GM18505 (cell line): ENCODE measurements at regions not wholly inside any gene's neighbourhood (a gene's known extent, or its start where the extent isn't known, plus 50 kb on each side); places are given as distances from the start of the nearest gene placed in this dataset.

Experiments used
- ATAC-seq: cut with Tn5 transposase; IDR thresholded peaks from one replicate; pipeline ENCODE4 v1.9.1; 2021; ENCODE audit not compliant: unreplicated experiment
- POLR2A ChIP-seq: IDR thresholded peaks from 4 replicates; pipeline ENCODE4 v1.6.1; 2011; ENCODE audit warnings: borderline replicate concordance; ENCODE audit not compliant: insufficient read depth, insufficient read length; ENCODE audit errors: extremely low read depth

DNA sequence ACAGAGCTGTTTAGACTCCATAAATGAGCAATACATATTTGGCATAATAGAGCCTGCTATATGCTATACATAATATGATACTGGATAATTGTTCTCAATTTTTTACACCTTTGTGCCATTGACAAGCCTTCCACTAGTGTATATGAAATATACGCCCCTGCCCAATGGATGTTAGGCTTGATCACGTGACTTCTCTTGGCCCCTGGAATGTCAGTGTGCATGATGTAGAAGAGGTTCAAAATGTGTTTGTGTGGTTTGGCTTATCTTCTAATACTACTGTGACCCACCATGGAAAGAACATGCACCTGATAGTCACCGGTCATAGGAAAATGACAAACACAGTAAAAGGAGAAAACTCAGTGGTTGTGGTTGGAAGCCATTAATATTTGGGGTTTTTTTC lies 479.4 kb downstream of the PCDH20 start:
- ATAC-seq: no peak

DNA sequence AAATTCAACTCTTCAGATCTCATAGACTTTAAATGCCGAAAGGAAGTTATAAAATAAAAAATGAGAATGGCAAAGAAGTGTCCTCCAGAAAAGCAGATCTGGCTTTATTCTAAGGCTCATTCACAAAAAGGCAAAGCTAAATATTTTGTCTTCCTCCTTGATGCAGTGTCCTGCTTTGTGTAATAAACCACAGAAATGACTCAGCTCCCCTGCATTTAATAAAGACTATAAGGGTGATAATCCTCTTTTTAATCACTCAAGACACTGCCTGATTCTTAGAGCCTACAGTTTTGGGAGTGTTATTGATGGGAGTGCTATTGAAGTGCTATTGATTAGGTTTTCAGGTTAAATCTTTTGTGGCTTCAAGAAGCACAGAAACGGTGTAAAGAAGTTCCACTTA lies 482.0 kb downstream of the PCDH20 start:
- TF ChIP-seq POLR2A: no peak
- no peak for ATAC-seq

More for the DNA sequence above, 479.4 kb downstream of the PCDH20 start:
- no peak for TF ChIP-seq POLR2A

DNA sequence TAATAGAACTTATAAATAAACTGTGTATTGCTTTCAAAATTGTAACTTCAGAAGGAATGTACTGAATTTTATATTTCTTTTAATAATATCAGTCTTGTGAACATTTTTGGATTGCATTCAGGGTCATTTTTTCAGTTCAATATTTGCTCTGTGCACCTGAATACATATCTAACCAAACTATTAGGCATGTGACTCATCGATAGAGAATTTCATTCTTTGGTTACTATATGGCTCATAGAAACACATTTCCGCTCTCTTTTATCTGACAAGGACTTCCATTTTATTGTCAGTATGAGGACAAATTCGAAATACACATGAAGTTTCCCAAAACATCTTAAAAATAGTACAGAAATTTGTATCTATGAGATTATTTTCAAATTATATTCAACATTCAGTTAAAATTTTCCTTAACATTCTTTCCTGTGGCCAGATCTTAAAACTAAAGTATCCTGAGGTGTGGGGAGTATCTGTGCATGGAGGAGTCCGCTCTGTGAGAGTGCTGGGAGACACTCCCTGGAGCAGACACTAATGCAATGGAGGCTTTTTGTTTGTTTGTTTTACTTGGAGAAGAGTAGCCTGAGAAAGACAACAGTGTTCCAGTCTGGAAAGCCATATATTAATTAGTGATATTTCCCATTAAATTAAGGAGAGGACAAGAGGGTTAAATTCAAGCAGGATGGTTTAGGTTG lies 483.6 kb downstream of the PCDH20 start:
- no peak for ATAC-seq
- no peak for TF ChIP-seq POLR2A

DNA sequence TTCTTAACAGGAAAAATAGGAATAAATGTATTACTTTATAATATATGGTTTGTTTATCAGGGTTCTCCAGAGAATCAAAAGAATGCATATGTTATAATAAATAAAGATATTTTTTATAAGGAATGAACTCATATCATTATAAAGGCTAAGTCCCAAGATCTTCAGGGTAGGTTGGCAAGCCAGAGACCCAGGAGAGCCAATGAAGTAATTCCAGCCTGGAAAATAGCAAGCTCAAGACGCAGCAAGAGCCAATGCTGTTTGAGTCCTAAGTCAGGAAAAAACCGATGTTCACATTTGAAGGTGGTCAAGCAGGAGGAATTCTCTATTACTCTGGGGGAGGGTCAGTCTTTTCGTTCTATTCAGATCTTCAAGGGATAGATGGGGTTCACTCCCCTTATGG lies 490.0 kb downstream of the PCDH20 start:
- no peak for TF ChIP-seq POLR2A

DNA sequence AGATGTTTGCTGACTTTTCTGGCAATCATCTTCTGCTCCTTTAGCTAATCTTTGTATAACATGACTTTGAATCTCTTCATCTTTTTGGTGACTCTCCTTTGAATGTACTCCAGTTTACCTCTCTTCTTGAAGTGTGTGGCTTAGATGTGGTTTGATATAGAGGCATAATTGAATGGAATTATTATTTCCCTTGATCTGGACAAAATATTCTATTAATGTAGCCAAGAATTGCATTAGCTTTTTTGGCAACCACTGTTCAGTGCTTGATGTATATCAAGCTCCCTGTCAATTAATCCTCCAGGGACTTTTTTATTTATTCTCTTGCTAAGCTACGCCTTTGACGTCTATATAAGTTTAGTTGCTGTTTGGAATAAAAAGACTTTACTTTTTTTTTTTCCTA lies 490.8 kb downstream of the PCDH20 start:
- no peak for ATAC-seq
- no peak for TF ChIP-seq POLR2A

More for the DNA sequence above, 490.0 kb downstream of the PCDH20 start:
- no peak for ATAC-seq

DNA sequence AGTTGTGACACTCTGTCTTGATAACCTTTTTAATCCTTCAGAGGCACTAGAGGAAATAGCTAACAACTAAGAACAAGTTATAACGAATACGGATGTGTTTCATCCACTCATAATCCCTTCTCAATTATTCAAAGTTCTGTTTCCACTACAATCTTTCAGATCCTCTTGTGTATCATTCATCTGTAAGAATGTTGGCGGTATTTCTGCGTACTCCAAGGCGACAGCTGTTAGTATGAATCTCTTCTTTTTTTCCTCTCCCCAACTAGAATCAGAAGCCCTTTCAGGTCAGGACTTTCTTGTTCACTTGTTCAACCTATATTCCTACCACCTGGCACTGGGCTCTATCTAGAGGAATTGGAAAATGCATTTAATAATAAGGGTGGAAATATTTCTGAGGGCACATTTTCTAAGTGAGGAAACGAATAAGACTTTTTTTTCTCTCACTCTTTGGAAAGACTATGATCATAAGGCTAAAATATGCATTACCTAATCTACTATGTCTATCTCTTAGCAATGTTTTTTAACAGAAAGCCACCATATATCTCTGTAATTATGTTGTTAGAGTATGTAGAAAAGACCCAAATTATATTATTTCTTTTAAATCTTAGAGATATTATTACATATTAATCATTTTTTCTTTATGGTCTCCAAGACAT lies 492.9 kb downstream of the PCDH20 start:
- TF ChIP-seq POLR2A: no peak
- ATAC-seq: no peak

DNA sequence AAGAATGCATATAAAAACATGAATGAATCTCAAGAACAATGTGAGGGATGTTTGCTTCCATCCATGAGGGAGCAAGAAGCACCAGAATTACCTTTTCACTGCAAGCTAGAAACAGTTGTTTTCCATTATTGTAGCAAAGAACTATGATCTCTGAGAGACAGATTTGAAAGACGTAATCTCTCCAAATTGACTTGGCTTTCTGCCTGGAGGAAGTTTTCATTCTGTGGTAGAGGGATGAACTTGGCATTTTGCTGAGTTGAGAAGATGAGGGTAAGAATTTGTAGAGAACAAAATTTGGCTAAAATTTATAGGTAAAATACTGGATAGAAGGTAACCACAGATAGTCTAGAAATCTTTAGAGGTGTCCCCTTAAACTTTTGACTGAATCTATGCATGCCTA lies 496.8 kb downstream of the TDRD3 start:
- no peak for ATAC-seq
- no peak for TF ChIP-seq POLR2A

DNA sequence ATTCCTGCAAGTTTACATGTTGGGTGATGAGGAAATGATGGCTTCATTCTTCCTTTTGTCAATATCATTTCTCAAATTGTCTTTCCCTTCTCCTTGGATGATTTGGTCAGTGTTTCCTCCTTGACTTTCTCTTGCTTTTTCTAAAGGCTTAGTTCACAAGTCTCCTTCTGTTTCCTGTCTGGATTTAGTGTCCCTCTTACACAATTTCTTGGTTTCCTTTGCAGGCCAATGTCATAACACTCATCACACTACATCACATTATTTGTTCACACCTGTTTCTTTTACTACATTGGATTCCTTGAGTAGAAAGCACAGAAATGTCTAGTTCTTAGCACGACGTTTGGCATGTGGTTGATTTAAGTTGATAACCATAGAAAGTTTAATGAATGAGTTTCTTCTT lies 490.7 kb downstream of the TDRD3 start:
- TF ChIP-seq POLR2A: no peak
- ATAC-seq: no peak

DNA sequence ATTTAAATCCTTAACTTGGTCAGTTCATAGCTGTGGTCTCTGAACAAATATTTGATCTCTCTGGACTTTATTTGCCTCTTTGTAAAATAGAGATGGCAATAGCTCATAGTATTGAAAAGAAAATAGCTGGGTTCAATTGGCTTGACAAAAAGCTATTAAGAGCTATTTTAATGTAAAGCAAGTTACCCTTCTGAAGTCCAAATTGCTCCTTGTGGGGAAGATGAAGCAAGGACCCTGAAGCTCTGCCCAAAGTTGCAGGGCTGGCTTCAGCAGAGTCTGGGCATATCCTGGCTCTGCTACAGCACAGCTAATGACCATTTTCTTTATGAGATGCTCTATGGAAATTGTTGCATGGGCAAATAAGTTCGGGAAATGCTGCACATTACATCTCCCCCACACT lies 484.5 kb downstream of the TDRD3 start:
- ATAC-seq: no peak
- no peak for TF ChIP-seq POLR2A

DNA sequence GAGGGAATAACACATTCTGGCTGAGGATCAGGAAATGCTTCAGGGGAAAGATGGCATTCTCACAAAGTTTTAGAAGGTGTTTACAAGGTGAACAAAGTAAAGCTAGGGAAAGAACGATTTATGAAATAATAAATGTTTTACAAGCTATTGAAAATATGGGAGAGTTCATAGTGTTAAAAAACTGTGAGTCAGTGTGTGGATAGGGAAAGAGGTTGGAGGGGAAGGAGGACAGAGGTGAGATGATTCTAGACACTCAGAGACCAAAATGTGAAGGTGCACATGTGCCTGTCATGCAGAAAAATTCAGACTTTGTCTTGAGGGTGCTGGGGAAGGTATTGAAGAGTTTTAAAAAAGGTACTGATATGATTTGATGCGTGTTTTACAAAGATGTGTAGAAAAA lies 476.1 kb downstream of the TDRD3 start:
- TF ChIP-seq POLR2A: no peak
- no peak for ATAC-seq

DNA sequence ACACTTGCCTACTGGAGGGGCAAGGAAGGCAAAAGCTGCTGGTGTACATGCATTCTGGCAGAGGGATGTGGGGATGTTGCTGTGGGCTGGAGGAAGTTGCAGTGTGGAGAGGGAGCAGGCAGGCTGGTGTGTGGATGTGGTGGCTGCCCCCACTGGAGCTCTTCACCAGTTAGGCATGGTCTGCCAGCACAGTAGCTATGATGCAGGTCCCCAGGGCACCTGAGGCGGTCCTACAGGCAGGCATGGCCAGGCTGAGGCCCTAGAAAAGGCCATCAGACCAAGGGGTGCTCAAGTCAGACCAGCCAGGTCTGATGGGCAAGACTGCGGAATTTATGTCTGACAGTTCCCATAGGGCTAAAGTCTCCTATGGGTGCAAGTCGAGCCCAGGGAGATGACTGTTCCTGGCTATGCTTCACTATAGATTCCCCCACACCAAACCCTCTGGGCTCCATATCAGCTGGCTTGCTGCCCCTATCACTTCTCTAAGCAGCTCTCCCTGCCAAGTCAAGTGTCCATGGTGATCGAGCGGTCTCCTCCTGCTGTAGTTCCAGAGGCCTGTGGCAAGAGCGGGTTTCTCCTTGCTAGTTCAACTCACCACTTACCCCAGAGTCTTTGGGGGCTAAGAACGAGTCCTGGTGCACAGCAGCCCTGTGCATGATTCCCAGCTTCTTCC lies 473.1 kb downstream of the TDRD3 start:
- no peak for ATAC-seq
- no peak for TF ChIP-seq POLR2A

DNA sequence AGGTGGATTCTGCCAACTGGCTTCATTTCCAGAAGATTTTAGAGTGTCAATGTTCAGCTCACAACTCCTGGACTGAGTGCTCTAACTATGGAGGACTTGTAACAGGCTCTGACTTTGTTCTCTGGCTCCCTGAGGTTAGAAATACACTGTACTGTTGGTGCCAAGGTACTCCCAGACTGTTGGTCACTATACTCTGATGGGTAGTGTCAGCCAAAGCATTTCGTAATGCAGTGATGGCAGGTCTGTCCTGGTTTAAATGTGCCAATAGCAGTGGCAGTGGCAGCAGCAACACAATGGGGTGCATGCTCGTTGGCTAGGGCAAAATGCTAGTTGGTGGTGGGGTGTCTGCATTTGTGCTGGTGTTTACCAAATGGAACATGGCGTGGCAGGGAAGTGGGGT lies 472.2 kb downstream of the TDRD3 start:
- TF ChIP-seq POLR2A: no peak
- ATAC-seq: no peak

DNA sequence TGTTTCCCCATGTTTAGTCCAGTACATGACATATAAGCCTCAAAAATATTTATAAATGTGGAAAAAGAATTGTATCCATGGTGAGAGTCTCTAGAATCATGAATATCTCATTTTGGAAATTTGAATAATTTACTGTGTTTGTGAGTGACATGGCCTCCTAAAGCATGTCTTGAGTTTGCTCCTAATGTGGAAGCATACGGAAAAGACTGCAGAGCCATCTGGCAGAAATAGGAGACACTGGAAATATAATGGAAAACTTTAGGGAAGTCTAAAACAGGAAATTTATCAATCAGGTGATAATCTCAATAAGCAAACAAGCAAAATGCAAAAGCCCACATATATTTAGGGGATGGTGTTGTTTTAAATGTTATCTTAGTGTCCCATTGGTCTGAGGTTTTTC lies 465.0 kb downstream of the TDRD3 start:
- TF ChIP-seq POLR2A: no peak
- ATAC-seq: no peak

DNA sequence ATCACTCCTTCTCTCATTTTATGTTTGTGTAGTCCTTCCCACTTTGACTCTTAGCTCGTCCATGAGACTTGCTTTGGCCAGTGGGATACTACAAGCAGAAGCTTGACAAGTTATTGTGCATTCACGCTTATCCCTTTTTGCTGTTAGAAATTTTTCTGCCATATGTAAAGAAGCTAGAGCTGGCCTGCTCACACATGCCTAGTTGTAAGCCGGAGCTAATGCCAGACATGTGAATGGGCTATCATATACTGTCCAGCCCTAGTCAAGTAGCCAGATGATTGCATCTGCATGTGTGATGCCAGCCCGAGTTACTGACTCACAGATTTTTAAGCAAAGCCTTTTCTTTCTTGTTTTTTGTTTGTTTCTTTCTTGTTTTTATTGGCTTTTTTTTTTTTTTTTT lies 460.7 kb downstream of the TDRD3 start:
- TF ChIP-seq POLR2A: no peak
- ATAC-seq: no peak
